ENCODE measurements at regions not wholly inside any gene's neighbourhood (a gene's known extent, or its start where the extent isn't known, plus 50 kb on each side); places are given as distances from the start of the nearest gene placed in this dataset.
A peak's percentile ranks its signal among the peaks of the same experiment; 100 is the strongest.

- DNase-seq = peak; percentile 63
Measured at GRCh38 chr18:42559069-42559690, 556.3 kb downstream of the RIT2 start.

DNA sequence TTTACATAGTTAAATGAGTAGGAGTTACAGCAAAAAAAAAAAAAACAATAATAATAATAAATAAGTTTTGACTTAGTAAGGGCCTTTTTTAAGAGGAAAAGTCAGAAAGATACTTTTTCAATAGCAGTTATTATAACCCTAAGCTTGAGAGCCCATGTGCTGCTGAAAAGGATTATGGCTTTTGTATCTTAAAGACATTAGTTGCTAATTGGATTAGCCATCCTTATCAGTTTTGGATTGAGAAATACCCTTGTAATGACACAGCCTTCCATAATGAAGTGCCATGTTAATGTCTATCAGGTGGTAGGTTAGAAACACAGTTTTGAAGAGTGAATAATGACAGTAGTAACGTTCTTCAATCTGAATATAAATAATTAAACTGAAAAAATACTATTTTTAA lies 554.0 kb downstream of the RIT2 start:
- no peak for DNase-seq

GRCh38 chr18:42563995-42564394 lies 551.5 kb downstream of the RIT2 start:
- DNase-seq = no peak

GRCh38 chr18:42564761-42565160 lies 550.7 kb downstream of the RIT2 start:
- no peak for DNase-seq

GRCh38 chr18:42568773-42569172 lies 546.7 kb downstream of the RIT2 start:
- DNase-seq = no peak

GRCh38 chr18:42574871-42575270 lies 540.6 kb downstream of the RIT2 start:
- no peak for DNase-seq

DNA sequence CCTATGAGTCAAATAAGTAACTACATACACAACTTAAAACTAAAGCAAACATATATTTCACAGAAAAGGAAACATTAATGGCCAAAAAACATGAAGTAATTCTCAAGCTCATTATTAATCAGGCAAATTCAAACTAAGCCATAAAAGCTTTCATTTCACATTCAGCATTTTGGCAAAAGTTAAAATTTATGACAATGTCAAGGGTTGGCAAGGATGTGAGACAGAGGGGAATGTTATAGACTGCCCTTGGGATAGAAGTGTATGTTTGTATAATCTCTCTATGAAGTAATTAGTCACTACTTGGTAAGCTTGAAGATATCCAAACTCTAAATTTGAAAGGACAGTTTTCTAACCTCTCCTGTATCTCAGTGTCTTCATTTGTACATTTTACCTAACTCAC lies 539.4 kb downstream of the RIT2 start:
- peak; percentile 19 for DNase-seq

GRCh38 chr18:42578792-42579191 lies 536.7 kb downstream of the RIT2 start:
- DNase-seq = peak; percentile 57

- DNase-seq = no peak
Measured at GRCh38 chr18:42582266-42582665, 533.2 kb downstream of the RIT2 start.

GRCh38 chr18:42583283-42583731 lies 532.2 kb downstream of the RIT2 start:
- no peak for DNase-seq

- no peak for DNase-seq
Measured at GRCh38 chr18:42586601-42587000, 528.9 kb downstream of the RIT2 start.

DNA sequence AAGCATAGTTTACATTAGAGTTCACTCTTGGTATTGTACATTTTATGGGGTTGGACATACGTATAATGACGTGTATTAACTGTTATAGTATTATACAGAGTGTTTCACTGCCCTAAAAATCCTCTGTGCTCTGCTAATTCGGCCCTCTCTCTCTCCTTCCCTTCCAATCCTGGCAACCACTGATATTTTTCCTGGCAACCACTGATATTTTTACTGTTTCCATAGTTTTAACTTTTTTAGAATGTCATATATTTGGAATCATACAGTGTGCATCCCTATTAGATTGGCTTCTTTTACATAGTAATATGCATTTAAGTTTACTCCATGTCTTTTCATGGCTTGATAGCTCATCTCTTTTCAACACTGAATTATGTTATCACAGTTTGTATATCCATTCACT lies 526.7 kb downstream of the RIT2 start:
- no peak for DNase-seq

GRCh38 chr18:42604820-42605219 lies 510.7 kb downstream of the RIT2 start:
- no peak for DNase-seq

DNA sequence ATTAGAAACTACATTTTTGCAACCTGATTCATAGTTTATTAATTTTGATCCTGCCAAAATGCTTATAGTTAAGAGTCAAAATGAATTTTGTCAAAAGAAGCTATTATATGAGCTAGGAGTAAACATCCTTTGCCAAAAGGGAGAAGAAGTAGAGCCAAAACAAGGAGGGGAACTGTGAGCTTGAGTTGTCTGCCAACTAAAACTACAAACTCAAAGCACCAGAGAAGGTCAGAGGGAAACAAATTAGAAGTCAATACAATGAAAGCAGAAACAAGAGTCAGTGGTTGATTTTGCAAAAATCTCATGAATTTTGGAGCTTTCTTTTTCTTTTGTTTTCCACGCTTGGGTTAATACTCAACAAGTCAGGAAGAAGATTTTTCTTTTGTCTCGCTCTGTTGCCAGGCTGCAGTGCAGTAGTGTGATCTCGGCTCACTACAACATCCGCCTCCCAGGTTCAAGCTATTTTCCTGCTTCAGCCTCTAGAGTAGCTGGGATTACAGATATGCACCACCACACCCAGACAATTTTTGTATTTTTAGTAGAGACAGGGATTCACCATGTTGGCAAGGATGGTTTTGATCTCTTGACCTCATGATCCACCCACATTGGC lies 508.5 kb downstream of the RIT2 start:
- no peak for DNase-seq

DNA sequence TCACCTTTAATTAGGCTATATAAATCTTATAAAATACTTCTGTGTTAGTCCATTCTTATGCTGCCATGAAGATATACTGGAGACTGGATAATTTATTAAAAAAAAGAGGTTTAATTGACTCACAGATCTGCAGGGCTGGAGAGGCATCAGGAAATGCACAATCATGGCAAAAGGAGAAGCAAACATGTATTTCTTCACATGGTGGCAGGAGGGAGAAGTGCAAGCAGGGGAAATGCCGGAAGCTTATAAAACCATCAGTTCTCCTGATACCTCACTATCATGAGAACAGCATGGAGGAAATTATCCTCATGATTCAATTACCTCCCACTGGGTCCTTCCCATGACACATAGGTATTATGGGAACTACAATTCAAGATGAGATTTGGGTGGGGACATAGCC lies 504.4 kb downstream of the RIT2 start:
- DNase-seq = no peak

DNA sequence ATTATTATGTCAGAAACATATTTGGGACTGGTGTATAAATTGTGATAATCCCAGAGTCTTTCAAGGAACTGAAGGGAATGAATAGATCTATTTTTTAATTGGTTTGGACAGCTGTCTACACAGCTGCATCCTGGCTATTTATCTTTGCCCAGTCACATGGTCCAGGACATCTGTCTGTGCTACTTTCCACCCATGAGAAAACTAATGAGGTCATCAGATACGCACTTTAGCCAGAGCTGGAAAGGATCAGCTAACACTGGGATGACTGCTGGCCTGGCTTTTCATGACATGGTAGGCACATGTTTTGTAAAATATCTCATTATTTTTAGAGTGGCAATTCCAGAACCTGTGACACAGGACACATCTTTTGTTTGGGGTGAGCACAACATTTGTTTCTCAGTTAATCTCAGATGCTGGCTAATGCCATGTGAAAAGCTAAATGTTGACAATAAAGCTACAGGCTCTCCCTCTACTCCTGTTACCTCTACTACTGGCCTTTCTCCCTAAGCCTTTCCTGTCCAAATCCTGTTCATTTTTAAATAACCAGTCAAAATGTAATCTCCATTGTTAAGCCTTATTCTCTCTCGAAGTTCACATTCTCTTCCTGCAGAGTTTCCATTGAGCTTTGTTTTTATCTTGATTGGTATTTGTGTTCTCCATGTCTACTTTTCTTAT lies 500.7 kb downstream of the RIT2 start:
- DNase-seq = no peak

DNA sequence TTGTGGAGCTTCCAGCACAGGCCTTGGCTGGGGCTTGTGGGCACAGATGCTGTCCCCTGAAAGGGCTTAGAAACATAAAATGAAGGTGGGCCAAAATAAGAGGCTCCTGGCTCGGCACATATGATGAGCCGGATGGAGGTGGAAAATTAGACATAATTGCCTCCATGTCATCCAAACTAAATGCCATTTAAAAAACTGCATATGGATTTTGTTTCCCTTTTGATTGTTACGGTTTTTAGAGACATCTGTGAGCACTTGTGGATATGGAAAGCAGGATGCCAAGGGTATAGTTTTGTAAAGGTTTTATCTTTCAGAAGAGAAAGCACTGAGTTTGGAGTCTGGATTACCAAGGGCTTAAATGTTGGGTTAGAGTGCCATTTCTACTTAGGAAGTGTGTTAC lies 498.3 kb downstream of the RIT2 start:
- no peak for DNase-seq

- no peak for DNase-seq
Measured at GRCh38 chr18:42619771-42620170, 495.7 kb downstream of the RIT2 start.

DNA sequence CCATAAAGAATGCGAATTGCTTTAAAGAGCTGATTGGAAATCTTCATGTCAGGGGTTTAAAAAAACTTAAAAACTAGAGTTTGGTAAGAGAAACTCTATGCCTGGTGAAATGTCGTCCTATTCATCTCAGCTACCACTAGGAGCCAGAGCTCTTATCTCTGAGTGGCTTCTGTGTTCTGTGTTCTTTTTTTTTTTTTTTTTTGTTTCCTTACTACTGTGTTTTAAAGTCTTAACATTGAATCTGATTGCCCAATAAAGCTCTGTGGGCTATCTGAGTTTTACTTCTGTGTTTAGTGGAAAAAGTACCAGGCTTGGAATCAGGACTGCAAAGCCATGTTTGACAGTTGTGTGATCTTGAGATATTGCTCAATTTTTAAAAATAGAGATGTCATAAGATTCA lies 494.8 kb downstream of the RIT2 start:
- no peak for DNase-seq

GRCh38 chr18:42623935-42624334 lies 491.6 kb downstream of the RIT2 start:
- no peak for DNase-seq

GRCh38 chr18:42632801-42633200 lies 482.7 kb downstream of the RIT2 start:
- no peak for DNase-seq

DNA sequence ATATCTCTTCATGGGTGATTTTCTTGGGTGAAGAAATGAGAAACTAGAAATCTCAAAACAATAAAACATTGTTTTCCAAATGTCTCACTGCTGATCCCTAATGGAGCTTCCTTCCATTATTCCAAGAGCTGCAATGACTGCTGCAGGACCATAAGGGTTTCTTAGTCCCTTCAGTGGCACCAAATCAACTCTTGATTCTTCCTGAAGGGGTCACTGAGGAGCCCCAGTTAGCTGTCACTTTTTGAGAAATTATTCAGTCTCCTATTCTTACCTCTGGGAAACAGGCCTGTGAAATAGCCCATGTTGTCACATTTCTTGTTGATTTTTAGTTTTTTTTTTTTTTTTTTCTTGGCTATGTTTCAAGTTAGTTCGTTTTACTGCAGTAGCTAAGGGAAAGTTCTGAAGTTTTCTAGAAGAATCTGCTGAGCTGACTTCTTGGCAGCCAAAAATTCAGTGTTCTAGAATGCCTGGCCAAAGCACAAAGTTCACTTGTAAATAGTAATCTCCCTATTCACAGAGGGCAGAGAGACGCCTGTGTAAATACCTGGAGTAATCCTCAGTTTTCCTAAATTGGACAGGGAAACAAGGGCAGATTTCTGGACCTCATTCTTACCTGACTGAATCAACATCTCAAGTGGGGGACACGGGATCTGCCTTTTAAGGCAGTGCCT lies 480.0 kb downstream of the RIT2 start:
- DNase-seq = no peak

GRCh38 chr18:42636309-42636708 lies 479.2 kb downstream of the RIT2 start:
- DNase-seq = no peak

DNA sequence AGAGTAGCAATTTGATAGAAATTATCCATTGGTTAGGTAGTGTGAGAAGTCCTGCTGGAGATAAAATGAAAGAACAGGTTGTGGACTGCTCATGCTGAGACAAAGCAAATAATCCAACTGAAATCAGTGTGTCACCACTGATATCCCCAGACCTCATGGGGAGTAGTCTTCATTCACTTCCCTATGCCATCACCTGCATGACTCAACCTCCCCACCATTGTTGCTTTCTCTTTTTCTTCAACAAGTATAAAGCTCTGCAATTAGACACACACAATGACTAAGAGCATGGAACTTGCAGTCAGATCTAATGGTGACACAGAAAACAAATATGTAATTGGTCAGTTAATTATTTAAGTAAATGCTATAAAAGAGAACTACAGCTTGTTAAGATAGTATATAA lies 475.3 kb downstream of the RIT2 start:
- no peak for DNase-seq

Data from fibroblast of skin of back (primary cell).